ENCODE measurements at regions not wholly inside any gene's neighbourhood (a gene's known extent, or its start where the extent isn't known, plus 50 kb on each side); places are given as distances from the start of the nearest gene placed in this dataset.

GRCh38 chr2:147525819-147526489 lies 318.9 kb upstream of the ACVR2A start:
- Histone ChIP-seq H3K9ac (ENCODE audit: low read length in 3 of 3) (no peak overlapping the region), H3K36me3 (ENCODE audit: control insufficient read depth in 2 of 3, insufficient read depth in 3 of 3, low read length in 3 of 3) (no peaks in the 10 kb centered on the region), H3K27ac (ENCODE audit: low read depth in 2 of 2, low read length in 2 of 2) (no peak overlapping the region), H3K4me1 (ENCODE audit: control insufficient read depth in 2 of 3, insufficient read depth in 2 of 3, low read depth in 1 of 3, low read length in 3 of 3) (no peaks in the 10 kb centered on the region), H3K27me3 (ENCODE audit: control insufficient read depth, insufficient read depth, low read length) (no peaks in the 10 kb centered on the region), H3K9me3 (ENCODE audit: control insufficient read depth in 2 of 3, insufficient read depth in 1 of 3, low read length in 3 of 3) (no peaks in the 10 kb centered on the region), H3K4me3 (ENCODE audit: low read length in 3 of 3) (no peak overlapping the region)
- intact Hi-C loops (cut with DNase I) = no loop called here
- no peak for TF ChIP-seq CTCF (IDR thresholded peaks at IDR 0.05; ENCODE audit: borderline replicate concordance, extremely low read depth, insufficient read depth)
- FAIRE-seq = no peak
- DNase-seq = no peak

GRCh38 chr2:147524912-147525311 lies 319.9 kb upstream of the ACVR2A start:
- H3K9me3 ChIP-seq (ENCODE audit: control insufficient read depth in 2 of 3, insufficient read depth in 1 of 3, low read length in 3 of 3) = no peaks in the 10 kb centered on the region
- H3K9ac ChIP-seq (ENCODE audit: low read length in 3 of 3) = no peak overlapping the region
- H3K36me3 ChIP-seq (ENCODE audit: control insufficient read depth in 2 of 3, insufficient read depth in 3 of 3, low read length in 3 of 3) = no peaks in the 10 kb centered on the region
- no peak overlapping the region for H3K27ac ChIP-seq (ENCODE audit: low read depth in 2 of 2, low read length in 2 of 2)
- intact Hi-C loops (cut with DNase I) = no loop called here
- no peak overlapping the region for H3K4me3 ChIP-seq (ENCODE audit: low read length in 3 of 3)
- TF ChIP-seq CTCF (IDR thresholded peaks at IDR 0.05; ENCODE audit: borderline replicate concordance, extremely low read depth, insufficient read depth) = no peak
- DNase-seq (no peak), FAIRE-seq (no peak)
- H3K27me3 ChIP-seq (ENCODE audit: control insufficient read depth, insufficient read depth, low read length) = no peaks in the 10 kb centered on the region
- no peaks in the 10 kb centered on the region for H3K4me1 ChIP-seq (ENCODE audit: control insufficient read depth in 2 of 3, insufficient read depth in 2 of 3, low read depth in 1 of 3, low read length in 3 of 3)

GRCh38 chr2:147523415-147523814 lies 321.4 kb upstream of the ACVR2A start:
- Histone ChIP-seq H3K27me3 (ENCODE audit: control insufficient read depth, insufficient read depth, low read length) (no peaks in the 10 kb centered on the region), H3K4me1 (ENCODE audit: control insufficient read depth in 2 of 3, insufficient read depth in 2 of 3, low read depth in 1 of 3, low read length in 3 of 3) (no peaks in the 10 kb centered on the region), H3K27ac (ENCODE audit: low read depth in 2 of 2, low read length in 2 of 2) (no peak overlapping the region), H3K9me3 (ENCODE audit: control insufficient read depth in 2 of 3, insufficient read depth in 1 of 3, low read length in 3 of 3) (no peaks in the 10 kb centered on the region), H3K4me3 (ENCODE audit: low read length in 3 of 3) (no peak overlapping the region), H3K9ac (ENCODE audit: low read length in 3 of 3) (no peak overlapping the region), H3K36me3 (ENCODE audit: control insufficient read depth in 2 of 3, insufficient read depth in 3 of 3, low read length in 3 of 3) (no peaks in the 10 kb centered on the region)
- DNase-seq (no peak), FAIRE-seq (no peak)
- TF ChIP-seq CTCF (IDR thresholded peaks at IDR 0.05; ENCODE audit: borderline replicate concordance, extremely low read depth, insufficient read depth) = no peak
- intact Hi-C loops (cut with DNase I) = no loop called here

- Histone ChIP-seq H3K36me3 (ENCODE audit: control insufficient read depth in 2 of 3, insufficient read depth in 3 of 3, low read length in 3 of 3) (no peaks in the 10 kb centered on the region), H3K9me3 (ENCODE audit: control insufficient read depth in 2 of 3, insufficient read depth in 1 of 3, low read length in 3 of 3) (no peaks in the 10 kb centered on the region), H3K27ac (ENCODE audit: low read depth in 2 of 2, low read length in 2 of 2) (no peak overlapping the region), H3K4me3 (ENCODE audit: low read length in 3 of 3) (no peak overlapping the region), H3K9ac (ENCODE audit: low read length in 3 of 3) (no peak overlapping the region), H3K27me3 (ENCODE audit: control insufficient read depth, insufficient read depth, low read length) (no peaks in the 10 kb centered on the region), H3K4me1 (ENCODE audit: control insufficient read depth in 2 of 3, insufficient read depth in 2 of 3, low read depth in 1 of 3, low read length in 3 of 3) (no peaks in the 10 kb centered on the region)
- FAIRE-seq (no peak), DNase-seq (no peak)
- no peak for TF ChIP-seq CTCF (IDR thresholded peaks at IDR 0.05; ENCODE audit: borderline replicate concordance, extremely low read depth, insufficient read depth)
- intact Hi-C loops (cut with DNase I) = no loop called here
Observed at GRCh38 chr2:147521936-147522335, 322.9 kb upstream of the ACVR2A start.

Measured in kidney (tissue), 13 donors.